Activated naive CD4-positive, alpha-beta T cell treated with anti-CD3 and anti-CD28 coated beads, Interleukin-2, amount 10 ng/mL, durations not matched to agents 7 days and 5 days (primary cell): ENCODE measurements at regions not wholly inside any gene's neighbourhood (a gene's known extent, or its start where the extent isn't known, plus 50 kb on each side); places are given as distances from the start of the nearest gene placed in this dataset.

Source experiments
- CTCF ChIA-PET: fragments of 350-600 bp; sonication (Branson Sonifier 250); formaldehyde crosslinking; loops from one replicate; lab custom pipeline; 2021; ENCODE audit warnings: antibody characterized with exemption; lab: Charles Lee
- DNase-seq: peaks from one replicate; pipeline ENCODE4 v3.0.0-alpha.2; 2020
- H3K27ac Mint-ChIP-seq: one replicate; pipeline ENCODE4 v1.8.0; 2021; ENCODE audit warnings: mild to moderate bottlenecking, moderate library complexity, mixed read lengths
- H3K27me3 Mint-ChIP-seq: one replicate; pipeline ENCODE4 v1.8.0; 2021; ENCODE audit warnings: mild to moderate bottlenecking, mixed read lengths
- H3K36me3 Mint-ChIP-seq: one replicate; pipeline ENCODE4 v1.8.0; 2021; ENCODE audit warnings: mixed read lengths
- H3K4me1 Mint-ChIP-seq: one replicate; pipeline ENCODE4 v1.8.0; 2021; ENCODE audit warnings: mixed read lengths
- H3K4me3 Mint-ChIP-seq: one replicate; pipeline ENCODE4 v1.8.0; 2021; ENCODE audit warnings: mild to moderate bottlenecking, moderate library complexity, mixed read lengths
- H3K9me3 Mint-ChIP-seq: one replicate; pipeline ENCODE4 v1.8.0; 2021; ENCODE audit warnings: mixed read lengths

- no peak overlapping the region for H3K27ac Mint-ChIP-seq
- H3K4me3 Mint-ChIP-seq: no peak overlapping the region
- no peaks in the 10 kb centered on the region for H3K36me3 Mint-ChIP-seq
- peaks cover 14% of the 10 kb centered on the region for H3K9me3 Mint-ChIP-seq
- H3K4me1 Mint-ChIP-seq: no peaks in the 10 kb centered on the region
- no peak for DNase-seq
- no peaks in the 10 kb centered on the region for H3K27me3 Mint-ChIP-seq
- CTCF ChIA-PET: no interaction called here
Observed at GRCh38 chr7:153829525-153829924, 222.7 kb upstream of the DPP6 start.

- Mint-ChIP-seq H3K27me3 (no peaks in the 10 kb centered on the region), H3K9me3 (peaks cover 9% of the 10 kb centered on the region)
- no peak for DNase-seq
Observed at GRCh38 chr7:153832160-153832559, 220.0 kb upstream of the DPP6 start.

GRCh38 chr7:153835103-153835502 is 217.1 kb upstream of the DPP6 start:
- DNase-seq: no peak
- no peak overlapping the region for H3K27ac Mint-ChIP-seq
- peaks cover 2% of the 10 kb centered on the region for H3K9me3 Mint-ChIP-seq
- no peaks in the 10 kb centered on the region for H3K4me1 Mint-ChIP-seq
- H3K27me3 Mint-ChIP-seq: no peaks in the 10 kb centered on the region
- no peak overlapping the region for H3K4me3 Mint-ChIP-seq
- CTCF ChIA-PET: no interaction called here
- H3K36me3 Mint-ChIP-seq: no peaks in the 10 kb centered on the region

More at GRCh38 chr7:153832160-153832559, 220.0 kb upstream of the DPP6 start:
- H3K27ac Mint-ChIP-seq: no peak overlapping the region
- CTCF ChIA-PET: interaction anchor here (0.6 kb wide), 1 partner anchor 1280 kb away, joined by 3 read pairs; no protein-coding TSS in a partner anchor
- no peaks in the 10 kb centered on the region for H3K4me1 Mint-ChIP-seq
- no peak overlapping the region for H3K4me3 Mint-ChIP-seq
- H3K36me3 Mint-ChIP-seq: no peaks in the 10 kb centered on the region

GRCh38 chr7:153835712-153836265 is 216.4 kb upstream of the DPP6 start:
- Mint-ChIP-seq H3K27me3 (no peaks in the 10 kb centered on the region), H3K36me3 (no peaks in the 10 kb centered on the region), H3K27ac (no peak overlapping the region), H3K9me3 (no peaks in the 10 kb centered on the region), H3K4me1 (no peaks in the 10 kb centered on the region), H3K4me3 (no peak overlapping the region)
- no peak for DNase-seq
- CTCF ChIA-PET: no interaction called here

GRCh38 chr7:153838591-153838990 is 213.6 kb upstream of the DPP6 start:
- no peak overlapping the region for H3K27ac Mint-ChIP-seq
- H3K27me3 Mint-ChIP-seq: no peaks in the 10 kb centered on the region
- peaks cover 8% of the 10 kb centered on the region for H3K9me3 Mint-ChIP-seq
- no peaks in the 10 kb centered on the region for H3K36me3 Mint-ChIP-seq
- H3K4me1 Mint-ChIP-seq: no peaks in the 10 kb centered on the region
- no peak overlapping the region for H3K4me3 Mint-ChIP-seq
- CTCF ChIA-PET: no interaction called here
- no peak for DNase-seq

GRCh38 chr7:153840861-153841260 is 211.3 kb upstream of the DPP6 start:
- CTCF ChIA-PET: no interaction called here
- no peak overlapping the region for H3K4me3 Mint-ChIP-seq
- H3K27ac Mint-ChIP-seq: no peak overlapping the region
- no peaks in the 10 kb centered on the region for H3K4me1 Mint-ChIP-seq
- no peaks in the 10 kb centered on the region for H3K27me3 Mint-ChIP-seq
- no peak for DNase-seq
- H3K36me3 Mint-ChIP-seq: no peaks in the 10 kb centered on the region
- peaks cover 10% of the 10 kb centered on the region for H3K9me3 Mint-ChIP-seq

- H3K4me1 Mint-ChIP-seq: no peaks in the 10 kb centered on the region
- H3K27ac Mint-ChIP-seq: no peak overlapping the region
- CTCF ChIA-PET: no interaction called here
- H3K4me3 Mint-ChIP-seq: no peak overlapping the region
- H3K36me3 Mint-ChIP-seq: no peaks in the 10 kb centered on the region
- DNase-seq: no peak
- H3K27me3 Mint-ChIP-seq: no peaks in the 10 kb centered on the region
- H3K9me3 Mint-ChIP-seq: peaks cover 14% of the 10 kb centered on the region
Observed at GRCh38 chr7:153847828-153848227, 204.4 kb upstream of the DPP6 start.

GRCh38 chr7:153852261-153852660 is 199.9 kb upstream of the DPP6 start:
- H3K9me3 Mint-ChIP-seq: peaks cover 10% of the 10 kb centered on the region
- no peak for DNase-seq
- CTCF ChIA-PET: no interaction called here
- no peak overlapping the region for H3K27ac Mint-ChIP-seq
- no peaks in the 10 kb centered on the region for H3K27me3 Mint-ChIP-seq
- H3K4me3 Mint-ChIP-seq: no peak overlapping the region
- H3K36me3 Mint-ChIP-seq: no peaks in the 10 kb centered on the region
- no peaks in the 10 kb centered on the region for H3K4me1 Mint-ChIP-seq

GRCh38 chr7:153858355-153858754 is 193.8 kb upstream of the DPP6 start:
- no peak overlapping the region for H3K27ac Mint-ChIP-seq
- H3K4me3 Mint-ChIP-seq: no peak overlapping the region
- H3K4me1 Mint-ChIP-seq: no peaks in the 10 kb centered on the region
- H3K27me3 Mint-ChIP-seq: no peaks in the 10 kb centered on the region
- H3K36me3 Mint-ChIP-seq: no peaks in the 10 kb centered on the region
- peaks cover 5% of the 10 kb centered on the region for H3K9me3 Mint-ChIP-seq
- CTCF ChIA-PET: no interaction called here
- no peak for DNase-seq

- H3K4me1 Mint-ChIP-seq: no peaks in the 10 kb centered on the region
- H3K36me3 Mint-ChIP-seq: no peaks in the 10 kb centered on the region
- no peak overlapping the region for H3K27ac Mint-ChIP-seq
- no peak for DNase-seq
- peaks cover 9% of the 10 kb centered on the region for H3K9me3 Mint-ChIP-seq
- CTCF ChIA-PET: no interaction called here
- H3K27me3 Mint-ChIP-seq: no peaks in the 10 kb centered on the region
- H3K4me3 Mint-ChIP-seq: no peak overlapping the region
Observed at GRCh38 chr7:153859239-153859638, 193.0 kb upstream of the DPP6 start.

- no peak overlapping the region for H3K27ac Mint-ChIP-seq
- DNase-seq: no peak
Observed at GRCh38 chr7:153886506-153887441, 165.4 kb upstream of the DPP6 start.

GRCh38 chr7:153887749-153888569 is 164.2 kb upstream of the DPP6 start:
- CTCF ChIA-PET: no interaction called here
- no peak overlapping the region for H3K4me3 Mint-ChIP-seq
- peaks cover 8% of the 10 kb centered on the region for H3K9me3 Mint-ChIP-seq
- H3K4me1 Mint-ChIP-seq: no peaks in the 10 kb centered on the region
- peaks cover 35% of the 10 kb centered on the region for H3K27me3 Mint-ChIP-seq
- H3K36me3 Mint-ChIP-seq: no peaks in the 10 kb centered on the region
- no peak for DNase-seq
- H3K27ac Mint-ChIP-seq: no peak overlapping the region

More at GRCh38 chr7:153886506-153887441, 165.4 kb upstream of the DPP6 start:
- Mint-ChIP-seq H3K9me3 (peaks cover 9% of the 10 kb centered on the region), H3K4me3 (no peak overlapping the region), H3K36me3 (no peaks in the 10 kb centered on the region), H3K27me3 (peaks cover 35% of the 10 kb centered on the region), H3K4me1 (no peaks in the 10 kb centered on the region)
- CTCF ChIA-PET: no interaction called here

- Mint-ChIP-seq H3K27ac (no peak overlapping the region), H3K4me1 (no peaks in the 10 kb centered on the region), H3K36me3 (no peaks in the 10 kb centered on the region), H3K27me3 (peaks cover 22% of the 10 kb centered on the region), H3K4me3 (no peak overlapping the region), H3K9me3 (peaks cover 16% of the 10 kb centered on the region)
- CTCF ChIA-PET: no interaction called here
- no peak for DNase-seq
Observed at GRCh38 chr7:153891990-153892389, 160.2 kb upstream of the DPP6 start.

GRCh38 chr7:153902862-153903261 is 149.3 kb upstream of the DPP6 start:
- CTCF ChIA-PET: no interaction called here
- no peak for DNase-seq
- no peaks in the 10 kb centered on the region for H3K27me3 Mint-ChIP-seq
- H3K9me3 Mint-ChIP-seq: peaks cover 4% of the 10 kb centered on the region
- H3K36me3 Mint-ChIP-seq: no peaks in the 10 kb centered on the region
- no peaks in the 10 kb centered on the region for H3K4me1 Mint-ChIP-seq
- no peak overlapping the region for H3K4me3 Mint-ChIP-seq
- no peak overlapping the region for H3K27ac Mint-ChIP-seq
